Thyroid gland (tissue), 4 donors: ENCODE measurements at regions not wholly inside any gene's neighbourhood (a gene's known extent, or its start where the extent isn't known, plus 50 kb on each side); places are given as distances from the start of the nearest gene placed in this dataset.

Experiments
- POLR2A ChIP-seq, 2 donors: fragments of 450-650 bp; IDR thresholded peaks; one replicate each; pipeline ENCODE4 v1.6.1; 2017; ENCODE audit warnings: antibody characterized with exemption in 2 of 2, mild to moderate bottlenecking in 2 of 2, moderate library complexity in 1 of 2
- TF ChIP-seq, protein P1 (sequence below), 6 experiments: fragments of 200-600 bp in 3 of 6; fragments of 450-650 bp in 3 of 6; sonication (generic) in 3 of 6; IDR thresholded peaks; one replicate each; pipeline ENCODE4 v1.5.1; 2016 to 2019; ENCODE audit warnings: antibody characterized with exemption in 6 of 6, mild to moderate bottlenecking in 2 of 6, inconsistent platforms in 1 of 6, moderate library complexity in 1 of 6

DNA sequence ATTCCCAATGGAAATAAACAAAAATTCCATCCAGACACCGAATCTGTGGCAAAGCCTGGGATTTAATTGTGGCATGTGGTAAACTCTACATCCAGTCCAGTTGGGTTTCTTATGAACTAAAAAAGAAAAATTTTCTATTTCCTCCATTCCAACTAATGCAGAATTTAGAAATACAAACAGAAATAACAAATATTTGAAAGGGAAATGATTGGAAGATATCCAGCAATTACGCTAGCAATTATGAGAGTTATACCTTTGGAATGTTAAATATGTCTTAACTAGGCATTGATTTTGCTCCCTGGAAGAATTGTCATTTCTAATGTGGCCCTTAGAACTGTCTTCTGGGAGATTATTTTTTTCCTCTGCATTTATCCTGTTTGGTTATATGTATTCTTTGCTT, 421.4 kb upstream of the KLHL1 start:
- TF ChIP-seq, protein P1, sequence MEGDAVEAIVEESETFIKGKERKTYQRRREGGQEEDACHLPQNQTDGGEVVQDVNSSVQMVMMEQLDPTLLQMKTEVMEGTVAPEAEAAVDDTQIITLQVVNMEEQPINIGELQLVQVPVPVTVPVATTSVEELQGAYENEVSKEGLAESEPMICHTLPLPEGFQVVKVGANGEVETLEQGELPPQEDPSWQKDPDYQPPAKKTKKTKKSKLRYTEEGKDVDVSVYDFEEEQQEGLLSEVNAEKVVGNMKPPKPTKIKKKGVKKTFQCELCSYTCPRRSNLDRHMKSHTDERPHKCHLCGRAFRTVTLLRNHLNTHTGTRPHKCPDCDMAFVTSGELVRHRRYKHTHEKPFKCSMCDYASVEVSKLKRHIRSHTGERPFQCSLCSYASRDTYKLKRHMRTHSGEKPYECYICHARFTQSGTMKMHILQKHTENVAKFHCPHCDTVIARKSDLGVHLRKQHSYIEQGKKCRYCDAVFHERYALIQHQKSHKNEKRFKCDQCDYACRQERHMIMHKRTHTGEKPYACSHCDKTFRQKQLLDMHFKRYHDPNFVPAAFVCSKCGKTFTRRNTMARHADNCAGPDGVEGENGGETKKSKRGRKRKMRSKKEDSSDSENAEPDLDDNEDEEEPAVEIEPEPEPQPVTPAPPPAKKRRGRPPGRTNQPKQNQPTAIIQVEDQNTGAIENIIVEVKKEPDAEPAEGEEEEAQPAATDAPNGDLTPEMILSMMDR (IDR thresholded peaks at IDR 0.05) = no peak
- TF ChIP-seq POLR2A (IDR thresholded peaks at IDR 0.05) = no peak
